GM23248 (cell line): ENCODE measurements at regions not wholly inside any gene's neighbourhood (a gene's known extent, or its start where the extent isn't known, plus 50 kb on each side); places are given as distances from the start of the nearest gene placed in this dataset.

Experiments
- EZH2 ChIP-seq: fragments of 200-600 bp; sonication (generic); IDR thresholded peaks from 2 replicates; pipeline ENCODE4 v1.6.1; 2018; ENCODE audit warnings: antibody characterized with exemption, mild to moderate bottlenecking; ENCODE audit not compliant: insufficient read depth, poor library complexity, severe bottlenecking
- EZH2phosphoT487 ChIP-seq: fragments of 200-600 bp; sonication (generic); IDR thresholded peaks from 2 replicates; pipeline ENCODE4 v1.6.1; 2018; ENCODE audit warnings: antibody characterized with exemption, moderate library complexity, mild to moderate bottlenecking, low read depth; ENCODE audit not compliant: insufficient read depth

DNA sequence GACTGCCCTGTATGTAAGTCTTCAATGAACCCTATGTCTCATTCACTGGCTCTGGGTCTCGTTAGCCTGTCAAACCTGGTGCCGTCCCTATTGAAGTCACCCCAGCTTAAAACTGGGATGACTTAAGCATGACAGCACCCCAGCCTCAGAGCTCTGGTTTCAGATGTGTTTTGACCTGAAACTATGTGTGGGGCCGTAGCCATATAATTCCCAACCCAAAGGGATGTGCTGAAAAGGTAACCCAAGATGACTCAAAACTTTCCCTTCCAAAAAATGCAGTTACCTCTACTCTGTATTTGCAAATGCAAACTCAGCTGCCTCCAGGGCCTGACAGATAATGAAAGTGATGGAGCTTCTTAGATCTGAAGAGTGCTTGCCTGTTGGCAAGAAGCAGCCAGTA, 478.3 kb upstream of the ERCC4 start:
- TF ChIP-seq EZH2, result no peak
- TF ChIP-seq EZH2phosphoT487, result no peak
